Stomach (tissue), 8 donors: ENCODE measurements at regions not wholly inside any gene's neighbourhood (a gene's known extent, or its start where the extent isn't known, plus 50 kb on each side); places are given as distances from the start of the nearest gene placed in this dataset.

ENCODE experiments used
- DNase-seq, 2 donors: peaks; one replicate each; pipeline versions ENCODE4 v3.0.0 to v3.0.0-alpha.2; 2013 to 2019
- H3K27ac ChIP-seq, 5 donors: fragments of 200-600 bp in 4 of 5; sonication (generic) in 4 of 5; one replicate each; pipeline ENCODE4 v1.5.1; 2013 to 2019; ENCODE audit warnings: mild to moderate bottlenecking in 1 of 5, moderate library complexity in 1 of 5
- H3K27me3 ChIP-seq, 3 donors: fragments of 200-600 bp; sonication (generic); one replicate each; pipeline ENCODE4 v1.5.1; 2017 to 2019; ENCODE audit warnings: mixed run types in 1 of 3
- H3K36me3 ChIP-seq, 4 donors: fragments of 200-600 bp; sonication (generic); 1 replicate in 3 of 4; 2 replicates in 1 of 4; pipeline ENCODE4 v1.5.1; 2016 to 2019
- H3K4me1 ChIP-seq, 4 donors: fragments of 200-600 bp; sonication (generic); one replicate each; pipeline ENCODE4 v1.5.1; 2016 to 2019
- H3K4me3 ChIP-seq, 4 donors: fragments of 200-600 bp; sonication (generic) in 3 of 4; one replicate each; pipeline ENCODE4 v1.5.1; 2016 to 2019; ENCODE audit warnings: mild to moderate bottlenecking in 1 of 4
- H3K9me3 ChIP-seq, 4 donors: fragments of 200-600 bp; sonication (generic); one replicate each; pipeline ENCODE4 v1.5.1; 2016 to 2019
- EP300 ChIP-seq: sonication (generic); formaldehyde crosslinking; IDR thresholded peaks from one replicate; pipeline ENCODE4 v1.6.1; 2017; ENCODE audit warnings: antibody characterized with exemption
- POLR2A ChIP-seq, 4 donors: fragments of 450-650 bp; IDR thresholded peaks; one replicate each; pipeline ENCODE4 v1.6.1; 2016; ENCODE audit warnings: antibody characterized with exemption in 4 of 4, control low read depth in 2 of 4, mild to moderate bottlenecking in 1 of 4, moderate library complexity in 1 of 4
- POLR2AphosphoS5 ChIP-seq, 3 donors: sonication (generic); formaldehyde crosslinking; IDR thresholded peaks; one replicate each; pipeline ENCODE4 v1.6.1; 2016; ENCODE audit warnings: antibody characterized with exemption in 3 of 3
- WGBS, 5 donors: extraction: QIAGEN DNeasy Blood & Tissue Kit in 3 of 5; methylation state at CpG; one replicate each; pipeline versions ENCODE4 v1.1.5 to v1.1.7; 2013 to 2018; 5-methylcytosine and 5-hydroxymethylcytosine counted together
- intact Hi-C: fragments of 100-400 bp; cut with DNase I; formaldehyde crosslinking; loops from one replicate; pipeline ENCODE4 v1.15.1; 2023; ENCODE audit warnings: low total_unique reads
- TF ChIP-seq, protein P1 (sequence below), 7 experiments: fragments of 450-650 bp in 4 of 7; fragments of 200-600 bp in 3 of 7; sonication (generic) in 3 of 7; IDR thresholded peaks; one replicate each; pipeline ENCODE4 v1.5.1; 2016 to 2019; ENCODE audit warnings: antibody characterized with exemption in 7 of 7, control low read depth in 2 of 7, mild to moderate bottlenecking in 1 of 7
- donor health status: healthy with polysubstance abuse.
- donor health status: Bipolar disorder and iron deficiency.
- donor health status: healthy.

GRCh38 chr18:47737956-47738355, 192.5 kb downstream of the SMAD2 start:
- Histone ChIP-seq H3K36me3 (no peaks in the 10 kb centered on the region), H3K4me3 (no peak overlapping the region), H3K4me1 (no peaks in the 10 kb centered on the region), H3K27ac (no peak overlapping the region), H3K27me3 (peaks cover 0 to 42% (median 0%) of the 10 kb centered on the region in 3 donors), H3K9me3 (peaks cover 0 to 13% (median 5%) of the 10 kb centered on the region in 4 donors)
- intact Hi-C loops: no loop called here
- TF ChIP-seq EP300 (no peak), POLR2A (IDR thresholded peaks at IDR 0.05) (no peak), POLR2AphosphoS5 (IDR thresholded peaks at IDR 0.05) (no peak)
- DNase-seq: peak in 1 of 2 donors; percentile 8
- WGBS, 5 donors: 88 to 100% (median 91%) methylated on average over 4 of the region's 4 CpGs

DNA sequence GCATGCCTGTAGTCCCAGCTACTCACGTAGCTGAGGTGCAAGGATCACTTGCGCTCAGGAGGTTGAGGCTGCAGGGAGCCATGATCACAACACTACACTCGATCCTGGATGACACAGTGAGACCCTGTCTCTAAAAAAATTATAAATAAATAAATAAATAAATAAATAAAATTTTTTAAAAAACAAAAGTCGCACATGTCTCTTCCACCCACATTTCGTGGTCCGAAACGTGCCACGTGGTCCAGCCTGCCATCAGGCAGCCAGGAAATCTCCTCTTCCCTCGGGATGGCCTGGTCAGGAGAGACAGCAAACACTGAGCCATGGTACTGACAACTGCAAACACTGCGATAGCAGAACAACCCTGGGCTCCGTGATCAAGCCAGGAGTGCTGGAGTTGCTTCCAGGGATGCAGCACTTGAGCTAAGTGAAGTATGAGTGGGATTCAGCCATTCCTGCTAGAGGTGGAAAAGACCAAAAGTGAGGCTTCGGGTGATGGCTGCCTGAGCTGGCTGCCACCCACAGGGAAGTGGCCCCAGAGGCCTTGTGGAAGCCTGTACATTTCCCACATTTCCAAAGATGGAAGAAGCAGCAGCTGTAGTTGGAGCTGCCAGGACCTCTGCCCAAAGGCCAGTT, 193.1 kb downstream of the SMAD2 start:
- intact Hi-C loops: no loop called here
- 83 to 88% (median 87%) methylated on average over 12 of the region's 12 CpGs for WGBS, 5 donors

DNA sequence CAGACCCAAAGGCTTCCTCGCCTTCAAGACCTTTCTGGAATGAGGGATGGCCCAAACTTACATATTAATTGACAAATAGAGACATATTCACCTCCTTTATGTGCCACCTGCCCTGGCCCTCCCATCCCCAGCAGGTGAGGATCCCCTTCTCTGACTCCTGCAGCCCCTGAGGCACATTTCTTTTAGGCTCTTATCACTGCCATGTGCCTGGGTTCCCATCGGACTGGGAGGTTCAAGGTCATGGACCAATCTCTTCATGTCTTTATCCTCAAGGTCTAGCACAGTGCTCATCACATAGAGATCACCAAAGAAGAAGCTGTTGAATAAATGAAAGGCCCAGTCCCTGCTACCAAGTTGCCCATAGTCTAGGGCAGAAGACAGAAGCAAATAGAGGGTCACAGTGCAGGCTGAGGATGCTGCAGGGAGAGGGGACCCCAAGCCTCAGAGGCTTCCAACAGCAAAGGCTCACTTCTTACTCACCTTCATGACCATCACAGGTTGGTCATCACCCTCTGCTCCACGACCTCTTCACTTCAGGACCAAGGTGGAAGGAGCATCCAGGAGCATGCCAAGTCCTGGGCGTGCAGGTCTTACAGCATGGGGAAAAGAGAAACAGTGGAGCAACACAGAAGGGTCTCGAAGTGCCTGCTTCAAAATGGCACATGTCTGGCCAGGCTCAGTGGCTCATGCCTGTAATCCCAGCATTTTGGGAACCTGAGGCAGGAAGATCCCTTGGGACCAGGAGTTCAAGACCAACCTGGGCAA, 193.9 kb downstream of the SMAD2 start:
- H3K4me1 ChIP-seq: no peaks in the 10 kb centered on the region
- H3K9me3 ChIP-seq: peaks cover 0 to 13% (median 5%) of the 10 kb centered on the region in 4 donors
- intact Hi-C loops: no loop called here
- peaks cover 0 to 42% (median 0%) of the 10 kb centered on the region in 3 donors for H3K27me3 ChIP-seq
- TF ChIP-seq POLR2A (IDR thresholded peaks at IDR 0.05) (no peak), POLR2AphosphoS5 (IDR thresholded peaks at IDR 0.05) (no peak), EP300 (no peak)
- TF ChIP-seq, protein P1, sequence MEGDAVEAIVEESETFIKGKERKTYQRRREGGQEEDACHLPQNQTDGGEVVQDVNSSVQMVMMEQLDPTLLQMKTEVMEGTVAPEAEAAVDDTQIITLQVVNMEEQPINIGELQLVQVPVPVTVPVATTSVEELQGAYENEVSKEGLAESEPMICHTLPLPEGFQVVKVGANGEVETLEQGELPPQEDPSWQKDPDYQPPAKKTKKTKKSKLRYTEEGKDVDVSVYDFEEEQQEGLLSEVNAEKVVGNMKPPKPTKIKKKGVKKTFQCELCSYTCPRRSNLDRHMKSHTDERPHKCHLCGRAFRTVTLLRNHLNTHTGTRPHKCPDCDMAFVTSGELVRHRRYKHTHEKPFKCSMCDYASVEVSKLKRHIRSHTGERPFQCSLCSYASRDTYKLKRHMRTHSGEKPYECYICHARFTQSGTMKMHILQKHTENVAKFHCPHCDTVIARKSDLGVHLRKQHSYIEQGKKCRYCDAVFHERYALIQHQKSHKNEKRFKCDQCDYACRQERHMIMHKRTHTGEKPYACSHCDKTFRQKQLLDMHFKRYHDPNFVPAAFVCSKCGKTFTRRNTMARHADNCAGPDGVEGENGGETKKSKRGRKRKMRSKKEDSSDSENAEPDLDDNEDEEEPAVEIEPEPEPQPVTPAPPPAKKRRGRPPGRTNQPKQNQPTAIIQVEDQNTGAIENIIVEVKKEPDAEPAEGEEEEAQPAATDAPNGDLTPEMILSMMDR (IDR thresholded peaks at IDR 0.05): no peak
- peak in 1 of 2 donors; percentile 10 for DNase-seq
- H3K27ac ChIP-seq: no peak overlapping the region
- WGBS, 5 donors: 57 to 73% (median 67%) methylated on average over 5 of the region's 5 CpGs
- no peaks in the 10 kb centered on the region for H3K36me3 ChIP-seq
- H3K4me3 ChIP-seq: no peak overlapping the region

More for the DNA sequence above, 193.1 kb downstream of the SMAD2 start:
- peak in 1 of 2 donors; percentile 7 for DNase-seq
- H3K27me3 ChIP-seq: peaks cover 0 to 42% (median 0%) of the 10 kb centered on the region in 3 donors
- TF ChIP-seq POLR2A (IDR thresholded peaks at IDR 0.05) (no peak), POLR2AphosphoS5 (IDR thresholded peaks at IDR 0.05) (no peak), EP300 (no peak)
- TF ChIP-seq, protein P1 (IDR thresholded peaks at IDR 0.05): no peak
- H3K27ac ChIP-seq: no peak overlapping the region
- peaks cover 0 to 13% (median 5%) of the 10 kb centered on the region in 4 donors for H3K9me3 ChIP-seq
- H3K36me3 ChIP-seq: no peaks in the 10 kb centered on the region
- H3K4me1 ChIP-seq: no peaks in the 10 kb centered on the region
- H3K4me3 ChIP-seq: no peak overlapping the region

GRCh38 chr18:47735041-47735702, 195.3 kb downstream of the SMAD2 start:
- H3K4me1 ChIP-seq: no peaks in the 10 kb centered on the region
- intact Hi-C loops: no loop called here
- peaks cover 0 to 13% (median 5%) of the 10 kb centered on the region in 4 donors for H3K9me3 ChIP-seq
- no peak for DNase-seq
- TF ChIP-seq POLR2AphosphoS5 (IDR thresholded peaks at IDR 0.05): no peak
- no peak for TF ChIP-seq EP300
- TF ChIP-seq POLR2A (IDR thresholded peaks at IDR 0.05): no peak
- TF ChIP-seq, protein P1 (IDR thresholded peaks at IDR 0.05): no peak
- no peak overlapping the region for H3K4me3 ChIP-seq
- WGBS, 5 donors: 53 to 65% (median 58%) methylated on average over 8 of the region's 8 CpGs
- H3K36me3 ChIP-seq: no peaks in the 10 kb centered on the region
- H3K27me3 ChIP-seq: peaks cover 0 to 46% (median 0%) of the 10 kb centered on the region in 3 donors
- no peak overlapping the region for H3K27ac ChIP-seq
